HG03064 (cell line): ENCODE measurements at regions not wholly inside any gene's neighbourhood (a gene's known extent, or its start where the extent isn't known, plus 50 kb on each side); places are given as distances from the start of the nearest gene placed in this dataset.

ENCODE experiments used
- ATAC-seq: cut with Tn5 transposase; IDR thresholded peaks from one replicate; pipeline ENCODE4 v1.9.1; 2021; ENCODE audit warnings: low read depth; ENCODE audit not compliant: unreplicated experiment

DNA sequence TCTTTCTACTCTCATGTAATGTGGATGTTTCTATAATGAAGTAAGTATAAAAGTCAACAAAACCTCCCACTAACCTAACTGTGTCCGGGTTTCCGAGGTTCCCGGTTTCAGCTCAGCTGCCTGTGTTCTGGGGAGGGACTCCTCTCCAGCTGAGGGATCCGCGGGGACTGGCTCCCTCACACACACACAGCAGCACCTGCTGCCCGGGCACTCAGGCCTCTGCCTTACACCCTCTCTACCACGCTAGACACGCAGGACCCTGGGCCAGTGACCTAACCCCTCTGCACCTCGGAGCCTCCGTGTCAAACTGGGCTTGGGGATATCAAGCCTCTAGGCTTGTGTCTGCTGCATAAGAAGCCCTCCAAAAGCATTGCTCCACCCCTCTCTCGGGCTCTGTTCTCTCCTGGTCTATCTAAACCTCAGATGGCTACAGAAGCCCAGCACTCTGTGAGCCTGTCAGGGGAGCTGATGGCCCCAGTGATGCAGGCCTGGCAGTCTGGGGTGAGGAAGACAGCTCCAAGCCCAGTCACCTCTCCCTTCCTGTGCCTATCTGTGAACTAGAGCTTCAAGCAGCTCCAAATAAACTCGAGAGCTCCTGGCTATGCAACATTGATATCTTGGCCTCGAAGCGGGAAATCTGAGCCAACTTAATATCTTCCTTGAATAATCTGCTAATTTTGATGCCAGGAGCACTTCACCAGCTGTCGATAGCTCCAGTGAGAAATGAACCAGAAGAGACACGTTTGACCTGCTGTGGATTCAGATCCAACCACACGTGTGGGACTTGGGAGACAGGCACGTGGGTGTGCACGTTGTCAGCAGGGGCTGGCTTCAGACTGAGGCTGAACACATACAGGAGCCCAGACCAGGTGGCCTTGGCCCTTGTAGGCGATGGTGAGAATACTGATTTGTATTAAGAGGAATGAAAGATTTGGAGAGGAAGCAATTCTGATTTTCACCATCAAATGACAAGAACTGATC is 232.7 kb upstream of the B3GAT1 start:
- no peak for ATAC-seq

DNA sequence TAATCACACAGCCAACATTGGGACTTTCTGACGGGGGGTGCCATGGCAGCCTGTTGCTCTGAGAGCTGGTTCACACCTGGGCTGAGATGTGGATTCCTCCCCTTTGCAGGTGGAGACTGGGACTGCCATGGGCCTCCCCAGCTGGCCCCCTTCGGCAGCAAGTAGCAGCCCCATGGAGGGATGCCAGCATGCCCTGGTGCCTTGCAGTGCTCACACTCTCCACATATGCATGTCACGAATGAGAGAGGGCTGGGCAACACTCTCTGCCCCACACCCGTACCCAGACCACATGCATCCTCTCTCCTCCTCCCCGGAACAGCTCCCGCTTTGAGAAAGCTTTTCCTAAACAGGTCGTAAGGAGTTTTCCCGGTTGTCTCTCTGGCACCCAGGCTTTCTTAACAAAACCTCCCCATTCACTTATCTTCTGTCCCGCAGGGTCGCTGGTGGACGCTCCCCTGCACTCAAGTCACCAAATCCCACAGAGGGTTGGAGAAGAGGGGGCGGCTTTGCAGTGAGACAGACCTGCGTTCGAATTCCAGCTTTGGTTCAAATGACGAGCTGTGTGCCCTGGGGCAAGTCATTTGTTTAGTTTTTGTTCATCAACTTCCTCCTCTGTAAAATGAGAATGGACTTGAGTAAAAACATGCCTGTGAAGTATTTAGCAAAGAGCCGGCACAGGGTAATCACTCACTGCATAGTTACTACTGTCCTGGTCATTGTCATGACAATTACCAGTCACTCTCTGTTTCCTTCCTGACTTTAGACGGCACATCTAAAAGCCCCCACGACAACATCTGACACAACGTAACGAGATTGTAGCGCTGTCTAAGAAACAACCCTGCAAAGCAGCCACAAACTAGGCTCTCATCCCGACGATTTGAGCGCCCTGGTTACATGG is 231.3 kb upstream of the B3GAT1 start:
- no peak for ATAC-seq

DNA sequence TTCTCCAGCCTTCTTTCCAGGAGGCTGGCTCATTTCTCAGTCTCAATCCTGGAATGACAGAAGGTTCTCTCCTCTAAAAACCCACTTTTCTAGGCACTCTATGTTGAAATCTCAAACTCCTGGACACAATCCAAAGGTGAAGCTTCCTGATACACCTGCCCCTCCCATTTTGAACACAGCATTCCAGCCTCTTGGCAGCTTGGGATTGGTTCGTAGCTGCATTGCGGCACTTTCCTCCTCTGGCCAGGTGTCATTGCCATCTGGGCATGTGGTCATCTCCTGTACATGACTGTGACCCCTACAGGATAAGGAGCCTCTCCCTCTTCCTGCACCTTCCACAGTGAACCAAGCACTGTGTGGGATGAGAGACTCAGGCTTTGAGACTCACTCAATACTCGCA is 230.2 kb upstream of the B3GAT1 start:
- no peak for ATAC-seq

DNA sequence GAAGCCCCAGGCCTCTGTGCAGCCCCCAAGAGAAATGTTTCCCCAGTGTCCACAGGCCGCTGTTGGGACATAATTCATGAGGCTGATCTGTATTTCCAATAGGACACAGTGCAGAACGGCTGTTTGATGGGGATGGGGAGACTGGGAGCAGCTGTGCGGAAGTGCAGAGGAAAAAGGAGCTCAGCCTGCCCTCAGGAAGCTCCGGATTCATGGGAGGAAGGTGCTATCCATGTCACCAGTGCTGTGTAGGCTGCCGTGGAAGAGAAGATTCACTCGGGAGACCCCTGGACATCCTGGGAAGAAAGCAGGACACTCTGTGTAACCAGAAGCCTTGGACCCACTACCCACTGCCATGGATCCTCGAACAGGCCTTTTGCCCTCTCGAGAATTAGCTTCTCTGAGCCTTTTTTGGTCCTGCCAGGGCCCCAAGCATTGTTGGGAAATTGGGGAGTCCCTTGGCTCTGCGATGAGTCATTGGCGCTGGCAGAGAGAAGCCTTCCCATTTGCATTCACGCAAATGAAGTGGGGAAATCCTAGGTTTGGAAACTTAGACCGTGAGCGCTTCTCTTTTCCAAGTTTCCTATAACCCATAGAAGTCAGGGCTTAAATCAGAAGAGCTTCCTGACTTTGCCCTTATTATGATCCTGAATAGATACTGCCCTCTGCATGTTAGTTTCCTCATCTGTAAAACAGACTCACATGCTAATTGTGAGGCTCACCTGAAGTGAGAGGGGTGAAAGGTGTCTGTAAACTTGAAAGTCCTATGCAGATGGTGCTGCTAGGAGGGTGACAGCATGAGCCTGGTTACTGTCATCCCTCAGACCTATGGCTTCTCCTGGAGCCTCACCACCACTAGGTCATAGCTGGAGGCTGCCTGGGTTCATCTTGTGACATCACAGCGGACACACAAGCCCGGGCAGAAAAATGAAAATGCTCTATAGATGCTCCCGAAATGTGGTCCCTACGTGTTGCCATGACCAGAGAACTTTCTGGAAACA is 229.2 kb upstream of the B3GAT1 start:
- ATAC-seq: no peak

DNA sequence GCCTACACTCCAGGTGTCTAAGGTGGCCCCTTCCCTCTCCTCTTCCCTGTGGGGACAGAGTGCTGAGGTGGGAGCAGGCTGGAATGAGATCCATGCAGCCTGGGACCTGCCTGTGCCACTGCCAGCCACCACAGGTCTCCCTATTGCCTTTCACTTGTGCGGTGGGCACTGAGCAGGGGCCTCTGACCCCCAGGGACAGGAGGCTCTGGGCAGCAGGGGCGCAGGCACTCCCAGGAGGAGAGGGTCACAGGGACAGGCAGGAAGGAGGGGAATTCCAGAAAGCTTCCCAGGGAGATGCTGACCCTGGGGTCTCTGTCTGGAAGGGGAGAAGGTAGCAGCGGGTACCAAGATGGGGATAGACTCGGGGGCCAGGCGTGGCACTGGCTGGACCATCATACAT is 228.5 kb upstream of the B3GAT1 start:
- no peak for ATAC-seq

DNA sequence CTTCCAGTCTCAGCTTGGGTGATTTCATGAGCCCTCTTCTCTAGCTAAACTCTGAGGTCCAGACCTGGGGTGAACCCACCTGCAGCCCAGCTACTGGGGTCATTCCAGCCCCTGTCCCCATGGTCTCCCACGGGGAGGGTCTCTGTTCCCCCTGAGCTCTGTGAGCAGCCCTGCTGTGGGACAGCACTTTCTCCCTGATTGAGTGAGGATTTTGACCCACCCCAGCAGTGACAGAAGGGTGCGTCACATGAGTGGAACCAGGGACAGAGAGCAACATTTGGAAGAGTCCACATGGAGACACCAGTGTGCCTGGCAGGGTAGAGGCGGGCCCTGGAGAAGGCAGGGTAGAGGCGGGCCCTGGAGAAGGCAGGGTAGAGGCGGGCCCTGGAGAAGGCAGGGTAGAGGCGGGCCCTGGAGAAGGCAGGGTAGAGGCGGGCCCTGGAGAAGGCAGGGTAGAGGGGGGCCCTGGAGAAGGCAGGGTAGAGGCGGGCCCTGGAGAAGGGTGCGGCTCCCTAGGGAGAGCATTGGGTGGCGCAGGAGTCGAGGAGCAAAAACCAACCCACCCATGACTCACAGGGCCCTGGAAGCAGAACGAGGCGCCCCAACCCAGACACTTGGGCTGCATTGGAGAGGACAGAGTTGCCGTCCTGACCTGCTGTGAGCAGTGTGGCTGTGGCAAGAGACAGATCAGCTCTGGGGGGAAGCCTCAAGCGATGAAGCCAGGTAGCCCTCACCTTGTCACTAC is 227.7 kb upstream of the B3GAT1 start:
- no peak for ATAC-seq

DNA sequence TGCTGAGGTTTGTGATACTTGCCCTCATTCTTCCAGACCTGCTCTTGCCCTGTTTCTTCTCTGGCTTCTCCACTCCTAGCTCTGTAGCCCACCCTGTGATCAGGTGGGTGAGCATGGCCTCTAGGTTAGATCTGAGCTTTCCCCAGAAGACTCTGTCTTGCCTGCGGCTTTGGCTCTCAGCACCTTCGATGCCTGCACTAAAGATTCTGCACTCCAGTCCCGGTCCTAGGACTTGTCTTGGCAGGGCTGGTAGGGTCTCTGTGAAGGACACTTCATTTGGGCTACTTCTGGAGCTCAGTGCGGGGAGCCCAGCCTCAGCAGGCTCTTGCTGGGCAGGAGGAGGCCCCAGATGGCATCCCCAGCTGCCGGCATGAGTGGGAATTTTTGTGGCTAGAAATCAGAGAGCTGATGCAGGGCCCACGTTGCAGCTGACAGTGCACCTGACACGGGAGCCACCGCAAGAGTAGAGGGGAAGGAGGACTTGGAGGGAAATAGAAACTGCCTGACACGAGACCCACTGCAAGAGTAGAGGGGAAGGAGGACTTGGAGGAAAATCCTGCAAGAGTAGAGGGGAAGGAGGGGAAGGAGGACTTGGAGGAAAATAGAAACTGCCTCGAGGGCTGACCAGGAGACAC is 226.9 kb upstream of the B3GAT1 start:
- ATAC-seq: no peak

DNA sequence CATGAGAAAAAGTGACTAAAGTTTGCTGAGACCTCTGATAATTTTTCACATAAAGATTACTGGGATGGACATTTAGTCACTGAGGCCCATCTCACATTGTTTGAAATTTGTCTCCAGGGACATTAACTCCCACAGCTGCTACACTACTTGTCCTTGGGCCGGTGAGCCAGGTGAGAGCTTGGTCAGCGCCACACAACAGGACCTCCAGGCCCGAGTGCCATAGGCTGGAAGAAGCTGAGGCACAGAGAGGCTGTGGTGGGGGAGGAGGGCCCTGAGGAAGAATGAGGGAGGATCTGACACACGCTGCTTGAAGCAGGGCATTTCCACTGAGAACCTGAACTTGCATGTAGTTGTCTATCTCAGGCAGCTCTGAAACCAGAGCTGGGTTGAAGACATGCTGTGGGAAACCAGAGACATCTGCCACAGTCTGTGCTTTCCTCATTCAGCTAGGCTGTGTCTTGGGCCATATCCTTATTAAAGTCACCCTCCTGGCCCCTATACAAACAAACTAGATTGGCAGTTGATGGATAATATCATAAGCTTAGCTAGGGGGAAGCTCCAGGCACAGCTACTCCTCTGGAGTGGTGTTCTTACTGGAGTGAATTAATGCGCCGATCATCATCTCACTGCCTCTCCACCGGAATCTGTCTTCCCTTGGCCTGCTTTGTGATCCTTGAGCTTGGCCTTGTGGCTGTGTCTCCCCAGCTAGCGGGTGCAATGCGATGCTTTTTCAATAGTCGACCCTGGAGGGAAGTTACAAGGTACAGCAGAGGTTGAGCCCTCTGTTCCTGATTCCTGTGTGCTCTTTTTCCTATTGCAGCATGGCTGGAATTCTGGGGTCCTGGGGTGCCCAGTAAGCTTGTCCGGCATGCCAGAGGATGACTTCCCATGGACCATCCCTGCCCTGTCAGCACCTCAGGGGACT is 225.3 kb upstream of the B3GAT1 start:
- no peak for ATAC-seq

DNA sequence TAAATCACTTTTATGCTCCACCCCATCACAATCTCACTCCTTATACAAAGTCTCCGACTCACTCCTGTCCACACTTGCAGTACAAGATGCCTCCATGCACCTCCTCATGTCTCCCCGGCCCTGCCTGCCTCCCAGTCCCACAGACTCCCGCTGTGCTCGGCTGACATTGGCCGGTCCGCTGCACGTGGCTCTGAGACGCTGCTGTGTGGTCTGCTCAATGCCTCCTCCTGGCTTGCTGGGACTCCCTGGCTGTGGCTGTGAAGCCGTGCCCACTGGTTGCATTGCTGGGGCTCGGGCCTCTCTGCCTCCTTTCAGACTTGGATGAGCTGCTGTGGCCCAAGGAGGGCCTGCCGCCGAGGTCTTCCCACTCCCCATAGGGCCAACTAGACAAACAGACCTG is 224.0 kb upstream of the B3GAT1 start:
- no peak for ATAC-seq

DNA sequence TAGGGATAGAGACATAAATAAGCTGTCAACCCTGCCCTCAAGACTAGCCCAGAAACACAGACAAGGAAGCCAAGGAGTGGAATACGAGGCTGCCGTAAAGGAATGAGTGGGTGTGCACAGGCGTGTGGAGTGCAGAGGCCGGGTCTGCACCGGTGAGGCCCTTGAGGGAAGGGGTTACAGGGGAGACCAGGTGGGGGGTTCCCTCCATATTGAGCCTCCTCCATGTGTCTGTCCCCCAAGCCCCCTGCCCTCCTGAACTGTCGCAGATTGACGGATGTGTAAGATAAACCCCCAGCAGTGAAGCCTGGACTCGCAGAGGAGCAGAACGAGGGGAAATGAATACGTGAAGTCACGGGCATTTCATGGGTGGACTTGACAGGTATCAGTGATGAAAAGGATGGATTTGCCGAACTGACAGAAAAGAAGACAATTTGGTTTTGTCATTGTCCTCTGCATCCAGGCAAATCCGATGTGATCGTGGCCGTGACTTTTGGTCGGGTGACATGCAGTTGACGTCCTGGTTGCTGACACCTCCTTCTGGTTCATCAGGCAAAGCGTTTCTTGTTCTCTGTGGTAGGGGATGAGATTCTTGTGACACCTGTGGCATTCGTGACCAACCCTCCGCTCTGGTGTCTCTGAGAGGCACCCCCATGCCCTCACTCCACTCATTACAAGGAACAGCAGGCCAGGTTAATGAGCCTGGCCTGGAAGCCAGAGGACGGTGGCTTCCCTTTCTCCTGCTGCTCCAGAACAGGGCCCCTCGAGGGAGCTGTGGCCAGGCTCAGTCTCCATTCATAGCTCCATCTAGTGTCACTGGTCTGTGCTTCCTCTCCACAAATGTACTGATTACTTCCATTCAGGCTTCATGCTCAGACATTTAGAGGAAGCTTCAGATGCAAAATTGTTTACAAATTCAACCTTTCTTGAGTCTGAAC is 223.1 kb upstream of the B3GAT1 start:
- ATAC-seq: no peak

DNA sequence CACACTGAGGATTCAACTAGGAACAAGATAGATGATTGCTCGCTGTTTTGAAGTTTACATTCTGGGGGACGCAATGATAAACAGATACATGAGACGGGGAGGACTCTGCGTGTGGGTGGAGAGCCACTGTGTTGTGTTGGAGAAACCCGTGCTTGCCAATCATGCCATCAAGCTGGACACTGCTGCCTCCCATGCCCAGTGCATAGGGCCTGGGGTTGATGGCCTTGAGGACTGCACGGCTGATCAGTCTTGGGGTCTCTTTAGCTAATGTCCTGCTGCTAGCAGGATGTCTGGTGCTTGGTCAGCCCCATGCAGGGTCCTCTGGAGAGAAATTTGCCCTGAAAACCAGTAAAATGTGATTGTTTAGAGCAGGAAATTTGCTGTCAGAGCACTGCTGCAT is 221.2 kb upstream of the B3GAT1 start:
- no peak for ATAC-seq

DNA sequence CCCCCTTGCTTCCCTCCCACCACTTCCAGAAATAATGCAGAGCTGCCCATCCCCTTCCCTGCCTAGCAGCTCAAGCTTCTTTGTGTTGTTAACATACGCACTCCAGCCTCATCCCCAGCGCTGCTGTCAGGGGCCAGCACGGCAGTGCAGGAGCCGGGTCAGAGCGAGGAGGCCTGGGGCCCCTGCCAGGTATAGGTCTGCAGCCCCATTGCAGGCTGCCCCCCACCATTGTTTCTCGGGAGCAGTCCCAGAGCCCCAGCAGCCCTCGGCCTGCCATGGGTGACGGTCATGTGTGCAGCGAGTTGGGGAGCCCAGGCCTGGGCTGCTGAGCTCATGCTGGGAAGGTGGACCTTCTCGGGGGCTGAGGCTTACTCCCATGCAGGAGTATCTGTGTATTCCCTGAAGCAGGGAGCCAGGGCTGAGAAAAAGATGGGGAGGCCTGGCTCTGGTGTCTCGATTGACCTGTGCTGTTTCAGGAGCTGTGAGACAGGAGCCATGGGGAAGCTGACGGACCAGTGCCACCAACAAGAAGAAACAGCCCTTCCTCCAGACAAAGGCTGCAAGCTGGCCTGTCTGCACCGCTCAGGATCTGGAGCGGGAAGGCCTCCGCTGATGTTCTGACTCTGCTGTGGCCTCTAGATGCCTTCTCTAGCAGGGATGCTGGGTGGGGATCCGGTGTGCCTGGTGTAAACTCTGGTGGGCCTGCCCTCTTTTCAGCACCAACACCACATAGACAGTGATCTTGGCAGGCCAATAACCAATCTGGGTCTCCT is 220.5 kb upstream of the B3GAT1 start:
- no peak for ATAC-seq

DNA sequence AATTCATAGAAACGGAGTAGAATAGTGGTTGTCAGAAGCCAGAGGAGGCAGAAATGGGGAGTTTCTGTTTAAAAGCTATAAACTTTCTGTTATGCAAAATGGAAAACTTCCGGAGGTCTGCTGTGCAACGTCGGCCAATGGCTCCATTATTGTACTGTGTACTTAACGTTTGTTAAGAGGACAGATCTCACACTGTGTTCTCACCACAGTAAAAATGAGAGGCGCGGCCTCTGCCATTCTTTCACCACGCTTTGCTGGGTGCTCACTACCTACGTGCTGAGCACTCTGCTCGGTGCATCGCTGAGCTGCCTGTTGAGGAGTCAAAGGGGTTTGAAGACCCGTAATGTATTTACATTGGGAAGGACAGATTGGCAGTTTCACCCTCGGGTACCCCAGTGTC is 218.8 kb upstream of the B3GAT1 start:
- ATAC-seq: no peak

DNA sequence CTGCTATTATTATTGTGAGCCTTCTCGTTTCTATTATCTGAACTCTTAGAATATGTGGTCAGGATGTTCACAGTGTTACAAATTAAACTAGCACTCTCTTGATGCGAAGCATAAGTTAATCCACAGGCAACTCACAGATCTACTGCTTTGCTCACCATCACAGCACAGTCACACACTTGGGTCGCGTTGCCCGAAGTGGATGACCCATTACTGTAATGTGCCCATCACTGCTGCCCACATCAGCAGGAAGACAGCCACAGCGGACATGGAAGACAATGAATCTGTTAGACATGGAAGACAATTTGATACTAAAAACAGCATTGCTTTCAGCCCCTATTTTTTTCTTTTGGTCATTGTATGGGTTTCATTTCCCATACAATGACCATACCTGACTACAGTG is 216.4 kb upstream of the B3GAT1 start:
- no peak for ATAC-seq

DNA sequence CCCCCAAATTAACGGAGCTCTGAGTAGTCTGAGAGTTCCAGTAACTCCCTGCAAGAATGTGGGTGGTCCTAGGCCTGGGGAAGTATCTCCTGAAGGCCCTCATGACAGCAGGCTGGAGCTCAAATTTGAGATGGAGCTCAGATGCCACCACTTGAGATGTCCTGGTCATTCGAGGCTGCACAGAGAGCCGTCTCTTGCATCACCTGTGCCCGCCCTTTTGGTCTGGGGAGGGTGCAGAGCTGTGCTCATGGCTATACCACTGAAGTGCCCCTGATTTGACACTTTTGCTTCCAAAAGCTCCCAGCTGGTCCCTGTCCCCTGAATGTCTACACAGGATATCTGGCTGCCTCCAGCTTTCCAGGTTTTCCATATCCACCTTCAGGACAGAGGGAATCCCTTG is 214.0 kb upstream of the B3GAT1 start:
- ATAC-seq: no peak

DNA sequence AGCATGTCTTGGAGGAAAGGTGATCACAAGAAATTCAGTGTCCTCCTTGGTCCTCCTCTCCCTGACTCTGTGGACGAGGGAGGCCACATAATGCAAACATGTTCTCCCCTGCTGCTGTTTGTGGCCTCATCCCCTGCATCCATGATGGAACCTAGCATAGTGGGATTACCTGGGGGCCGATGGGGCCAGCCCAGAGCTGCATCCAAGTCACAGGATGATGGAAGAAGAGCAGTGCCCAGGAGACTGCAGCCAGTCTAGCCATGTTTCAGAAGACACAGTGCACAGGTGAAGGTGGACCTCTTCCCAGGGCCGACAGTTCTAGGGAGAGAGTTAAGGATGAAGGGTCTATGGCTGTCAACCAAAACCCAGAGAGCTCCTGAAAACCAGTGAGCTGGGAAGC is 213.6 kb upstream of the B3GAT1 start:
- ATAC-seq: no peak
